WTC11 (cell line): ENCODE measurements at regions not wholly inside any gene's neighbourhood (a gene's known extent, or its start where the extent isn't known, plus 50 kb on each side); places are given as distances from the start of the nearest gene placed in this dataset.

Experiments
- ATAC-seq: fragments of 200-7000 bp; cut with Tn5 transposase; 2 replicates; pipeline ENCODE4 v1.10.0; 2021; ENCODE audit warnings: mild to moderate bottlenecking, moderate library complexity
- CTCF ChIA-PET: fragments of 300-600 bp; sonication (Branson Sonifier 250); formaldehyde crosslinking; loops from one replicate; lab custom pipeline; 2021; ENCODE audit warnings: antibody characterized with exemption; lab: Charles Lee
- POLR2A ChIA-PET: fragments of 350-600 bp; sonication (Branson Sonifier 250); formaldehyde crosslinking; loops from one replicate; lab custom pipeline; 2021; ENCODE audit warnings: antibody characterized with exemption; lab: Charles Lee
- DNase-seq: peaks from one replicate; pipeline ENCODE4 v3.0.0; 2021; ENCODE audit warnings: low spot score
- H3K27ac Mint-ChIP-seq: 2 replicates; pipeline ENCODE4 v1.8.0; 2021; ENCODE audit warnings: mixed read lengths
- H3K27me3 Mint-ChIP-seq: 2 replicates; pipeline ENCODE4 v1.8.0; 2021; ENCODE audit warnings: low read depth, mild to moderate bottlenecking, moderate library complexity, mixed read lengths
- H3K36me3 Mint-ChIP-seq: 2 replicates; pipeline ENCODE4 v1.8.0; 2021; ENCODE audit warnings: mixed read lengths
- H3K4me1 Mint-ChIP-seq: 2 replicates; pipeline ENCODE4 v1.8.0; 2022; ENCODE audit warnings: mixed read lengths
- H3K4me3 Mint-ChIP-seq: 2 replicates; pipeline ENCODE4 v1.8.0; 2021; ENCODE audit warnings: mild to moderate bottlenecking, moderate library complexity, mixed read lengths
- H3K9me3 Mint-ChIP-seq: 2 replicates; pipeline ENCODE4 v1.8.0; 2021; ENCODE audit warnings: mixed read lengths
- CREB1 ChIP-seq: sonication (generic); formaldehyde crosslinking; IDR thresholded peaks from 2 replicates; pipeline ENCODE4 v1.8.0; 2023; ENCODE audit warnings: mild to moderate bottlenecking, missing genetic modification reagents
- CREM ChIP-seq: sonication (generic); formaldehyde crosslinking; IDR thresholded peaks from 2 replicates; pipeline ENCODE4 v1.8.1; 2022; ENCODE audit warnings: mild to moderate bottlenecking, missing genetic modification reagents, moderate library complexity
- KAT7 ChIP-seq: sonication (generic); formaldehyde crosslinking; IDR thresholded peaks from 2 replicates; pipeline ENCODE4 v1.8.1; 2023; ENCODE audit warnings: missing genetic modification reagents, mild to moderate bottlenecking, borderline replicate concordance
- MYBL2 ChIP-seq: sonication (generic); formaldehyde crosslinking; IDR thresholded peaks from 2 replicates; pipeline ENCODE4 v1.8.1; 2023; ENCODE audit warnings: mild to moderate bottlenecking, moderate library complexity, missing genetic modification reagents
- NFATC4 ChIP-seq: fragments of 250-450 bp; sonication (Bioruptor Pico); IDR thresholded peaks from 2 replicates; pipeline ENCODE4 v1.9.0; 2021; ENCODE audit warnings: mild to moderate bottlenecking
- NR3C1 ChIP-seq: sonication (generic); formaldehyde crosslinking; conservative IDR thresholded peaks from 2 replicates; pipeline ENCODE4 v1.8.1; 2023; ENCODE audit warnings: low read depth, mild to moderate bottlenecking, missing genetic modification reagents
- PRRX2 ChIP-seq: fragments of 250-450 bp; sonication (Bioruptor Pico); IDR thresholded peaks from 2 replicates; pipeline ENCODE4 v1.8.0; 2021; ENCODE audit warnings: mild to moderate bottlenecking
- RORB ChIP-seq: fragments of 250-450 bp; sonication (Bioruptor Pico); IDR thresholded peaks from 2 replicates; pipeline ENCODE4 v1.9.0; 2021; ENCODE audit warnings: mild to moderate bottlenecking
- SOX15 ChIP-seq: fragments of 250-450 bp; sonication (Bioruptor Pico); IDR thresholded peaks from 2 replicates; pipeline ENCODE4 v1.9.0; 2021; ENCODE audit warnings: mild to moderate bottlenecking
- ZBTB21 ChIP-seq: sonication (generic); formaldehyde crosslinking; IDR thresholded peaks from 2 replicates; pipeline ENCODE4 v1.8.1; 2023; ENCODE audit warnings: mild to moderate bottlenecking, missing genetic modification reagents, borderline replicate concordance
- ZNF121 ChIP-seq: sonication (generic); formaldehyde crosslinking; IDR thresholded peaks from 2 replicates; pipeline ENCODE4 v1.8.0; 2023; ENCODE audit warnings: missing genetic modification reagents
- ZNF138 ChIP-seq: sonication (generic); formaldehyde crosslinking; conservative IDR thresholded peaks from 2 replicates; pipeline ENCODE4 v1.8.1; 2022; ENCODE audit warnings: mild to moderate bottlenecking, moderate library complexity, missing genetic modification reagents
- ZNF263 ChIP-seq: sonication (generic); formaldehyde crosslinking; IDR thresholded peaks from 2 replicates; pipeline ENCODE4 v1.8.1; 2022; ENCODE audit warnings: low read depth, mild to moderate bottlenecking, moderate library complexity, missing genetic modification reagents
- TF ChIP-seq, protein P1 (sequence below): sonication (generic); formaldehyde crosslinking; IDR thresholded peaks from 2 replicates; pipeline ENCODE4 v1.8.1; 2023; ENCODE audit warnings: mild to moderate bottlenecking, missing genetic modification reagents, moderate library complexity
- TF ChIP-seq, protein P2 (sequence below): sonication (generic); formaldehyde crosslinking; IDR thresholded peaks from 2 replicates; pipeline ENCODE4 v1.8.1; 2022; ENCODE audit warnings: mild to moderate bottlenecking, missing genetic modification reagents, moderate library complexity, borderline replicate concordance
- TF ChIP-seq, protein P3 (sequence below): sonication (generic); formaldehyde crosslinking; IDR thresholded peaks from 2 replicates; pipeline ENCODE4 v1.8.1; 2023; ENCODE audit warnings: mild to moderate bottlenecking, moderate library complexity, missing genetic modification reagents
- TF ChIP-seq, protein P4 (sequence below): sonication (generic); formaldehyde crosslinking; IDR thresholded peaks from 2 replicates; pipeline ENCODE4 v1.8.1; 2022; ENCODE audit warnings: low read depth, missing genetic modification reagents, borderline replicate concordance
- TF ChIP-seq, protein P5 (sequence below): sonication (generic); formaldehyde crosslinking; IDR thresholded peaks from 2 replicates; pipeline ENCODE4 v1.8.1; 2023; ENCODE audit warnings: mild to moderate bottlenecking, missing genetic modification reagents, moderate library complexity
- TF ChIP-seq, protein P6 (sequence below): sonication (generic); formaldehyde crosslinking; IDR thresholded peaks from 2 replicates; pipeline ENCODE4 v1.8.1; 2023; ENCODE audit warnings: mild to moderate bottlenecking, missing genetic modification reagents

DNA sequence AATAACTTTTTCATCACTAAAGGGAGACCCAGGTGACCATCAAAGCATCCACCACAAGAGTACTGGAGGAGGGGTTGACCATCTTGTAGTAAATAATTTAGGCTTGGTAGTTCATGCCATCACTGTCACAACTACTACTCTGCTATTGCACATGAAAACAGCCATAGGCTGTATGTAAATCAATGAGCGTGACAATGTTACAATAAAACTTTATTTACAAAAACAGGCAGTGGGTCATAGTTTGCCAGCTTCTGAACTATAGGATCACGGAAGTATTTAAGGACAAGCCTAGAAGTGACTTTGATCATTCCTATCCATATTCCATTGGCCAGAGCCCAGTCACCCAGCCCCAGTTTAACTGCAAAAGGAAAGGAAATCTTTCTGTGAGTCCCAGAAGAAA is 153.4 kb downstream of the NUAK1 start:
- DNase-seq = no peak
- POLR2A ChIA-PET = no interaction called here
- no peak overlapping the region for H3K4me3 Mint-ChIP-seq
- no peak overlapping the region for H3K27ac Mint-ChIP-seq
- H3K9me3 Mint-ChIP-seq = peaks cover 4% of the 10 kb centered on the region
- CTCF ChIA-PET = no interaction called here
- no peaks in the 10 kb centered on the region for H3K27me3 Mint-ChIP-seq
- ATAC-seq = no peak
- peaks cover 22% of the 10 kb centered on the region for H3K4me1 Mint-ChIP-seq
- H3K36me3 Mint-ChIP-seq = no peaks in the 10 kb centered on the region
- no peak for TF ChIP-seq CREB1 (CRISPR knock-in tag)
- no peak for TF ChIP-seq SOX15
- no peak for TF ChIP-seq ZNF263
- no peak for TF ChIP-seq ZNF121 (CRISPR knock-in tag)
- TF ChIP-seq NR3C1 (CRISPR knock-in tag) = no peak
- TF ChIP-seq RORB = no peak
- TF ChIP-seq, protein P1, sequence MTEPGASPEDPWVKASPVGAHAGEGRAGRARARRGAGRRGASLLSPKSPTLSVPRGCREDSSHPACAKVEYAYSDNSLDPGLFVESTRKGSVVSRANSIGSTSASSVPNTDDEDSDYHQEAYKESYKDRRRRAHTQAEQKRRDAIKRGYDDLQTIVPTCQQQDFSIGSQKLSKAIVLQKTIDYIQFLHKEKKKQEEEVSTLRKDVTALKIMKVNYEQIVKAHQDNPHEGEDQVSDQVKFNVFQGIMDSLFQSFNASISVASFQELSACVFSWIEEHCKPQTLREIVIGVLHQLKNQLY (CRISPR knock-in tag) = no peak

DNA sequence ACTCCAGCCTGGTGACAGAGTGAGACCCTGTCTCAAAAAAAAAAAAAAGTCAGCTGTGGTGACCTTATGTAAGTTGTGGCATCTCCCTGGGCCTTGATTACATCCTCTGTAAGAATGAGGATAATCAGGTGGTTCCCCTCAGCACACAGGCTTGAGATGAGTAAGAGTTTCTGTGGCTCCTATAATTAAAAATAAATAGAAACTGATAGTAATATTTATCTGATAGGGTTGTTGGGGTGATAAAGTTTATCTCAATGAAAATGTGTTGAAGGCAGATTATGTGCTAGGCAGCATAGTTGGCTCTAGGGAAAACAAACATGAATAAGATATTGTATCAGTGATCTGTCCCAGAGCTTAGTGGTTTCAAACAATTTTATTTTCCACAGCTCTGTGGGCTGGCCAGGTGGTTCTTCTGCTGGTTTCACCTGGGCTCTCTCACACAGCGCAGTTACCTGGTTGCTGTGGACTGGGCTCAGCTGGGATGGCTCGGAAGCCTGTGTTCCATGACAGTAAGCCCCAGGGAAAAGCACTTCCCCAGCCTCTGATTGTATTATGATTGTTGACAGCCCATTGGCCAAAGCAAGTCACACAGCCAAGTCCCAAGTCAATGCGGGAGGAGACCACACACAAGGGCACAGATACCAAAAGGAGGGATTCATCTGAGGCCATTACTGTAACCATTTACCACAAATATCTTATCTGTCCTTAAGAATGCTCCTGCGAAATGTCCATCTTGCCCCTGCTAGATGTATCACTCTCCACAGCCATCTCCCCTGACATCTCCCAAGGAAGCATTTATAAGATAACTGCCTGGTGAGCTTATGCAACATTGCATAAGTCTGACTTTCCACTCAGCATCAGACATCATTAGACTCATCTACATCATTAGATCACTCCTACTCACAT is 151.7 kb downstream of the NUAK1 start:
- Mint-ChIP-seq H3K27ac (no peak overlapping the region), H3K4me3 (no peak overlapping the region), H3K36me3 (no peaks in the 10 kb centered on the region), H3K4me1 (peaks cover 6% of the 10 kb centered on the region), H3K27me3 (no peaks in the 10 kb centered on the region), H3K9me3 (peaks cover 5% of the 10 kb centered on the region)
- ChIA-PET CTCF (no interaction called here), POLR2A (no interaction called here)
- no peak for TF ChIP-seq ZNF138 (CRISPR knock-in tag)
- TF ChIP-seq, protein P2, sequence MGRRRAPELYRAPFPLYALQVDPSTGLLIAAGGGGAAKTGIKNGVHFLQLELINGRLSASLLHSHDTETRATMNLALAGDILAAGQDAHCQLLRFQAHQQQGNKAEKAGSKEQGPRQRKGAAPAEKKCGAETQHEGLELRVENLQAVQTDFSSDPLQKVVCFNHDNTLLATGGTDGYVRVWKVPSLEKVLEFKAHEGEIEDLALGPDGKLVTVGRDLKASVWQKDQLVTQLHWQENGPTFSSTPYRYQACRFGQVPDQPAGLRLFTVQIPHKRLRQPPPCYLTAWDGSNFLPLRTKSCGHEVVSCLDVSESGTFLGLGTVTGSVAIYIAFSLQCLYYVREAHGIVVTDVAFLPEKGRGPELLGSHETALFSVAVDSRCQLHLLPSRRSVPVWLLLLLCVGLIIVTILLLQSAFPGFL = no peak
- no peak for TF ChIP-seq PRRX2 (CRISPR knock-in tag)
- no peak for TF ChIP-seq KAT7 (CRISPR knock-in tag)
- TF ChIP-seq, protein P3, sequence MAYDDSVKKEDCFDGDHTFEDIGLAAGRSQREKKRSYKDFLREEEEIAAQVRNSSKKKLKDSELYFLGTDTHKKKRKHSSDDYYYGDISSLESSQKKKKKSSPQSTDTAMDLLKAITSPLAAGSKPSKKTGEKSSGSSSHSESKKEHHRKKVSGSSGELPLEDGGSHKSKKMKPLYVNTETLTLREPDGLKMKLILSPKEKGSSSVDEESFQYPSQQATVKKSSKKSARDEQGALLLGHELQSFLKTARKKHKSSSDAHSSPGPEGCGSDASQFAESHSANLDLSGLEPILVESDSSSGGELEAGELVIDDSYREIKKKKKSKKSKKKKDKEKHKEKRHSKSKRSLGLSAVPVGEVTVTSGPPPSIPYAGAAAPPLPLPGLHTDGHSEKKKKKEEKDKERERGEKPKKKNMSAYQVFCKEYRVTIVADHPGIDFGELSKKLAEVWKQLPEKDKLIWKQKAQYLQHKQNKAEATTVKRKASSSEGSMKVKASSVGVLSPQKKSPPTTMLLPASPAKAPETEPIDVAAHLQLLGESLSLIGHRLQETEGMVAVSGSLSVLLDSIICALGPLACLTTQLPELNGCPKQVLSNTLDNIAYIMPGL (CRISPR knock-in tag) = no peak
- TF ChIP-seq NFATC4 = no peak
- ATAC-seq = no peak
- DNase-seq = no peak

DNA sequence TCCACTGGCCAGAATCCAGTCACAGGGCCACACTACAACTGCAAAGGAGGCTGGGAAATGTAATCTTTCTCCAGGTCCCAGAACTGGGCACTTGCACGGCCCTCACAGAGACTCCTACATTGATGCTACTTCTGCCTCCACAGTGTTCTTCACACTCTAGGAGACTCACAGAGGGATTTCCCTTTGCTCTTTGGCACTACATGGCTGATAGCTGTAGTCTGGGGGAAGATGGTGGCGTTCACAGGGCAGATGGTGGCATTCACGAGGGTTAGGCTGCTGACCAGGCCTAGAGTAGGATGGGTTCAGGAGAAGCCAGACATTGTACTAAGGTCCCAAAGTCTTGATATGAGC is 151.1 kb downstream of the NUAK1 start:
- no peak overlapping the region for H3K4me3 Mint-ChIP-seq
- POLR2A ChIA-PET = no interaction called here
- ATAC-seq = no peak

More for the DNA sequence above, 151.1 kb downstream of the NUAK1 start:
- TF ChIP-seq, protein P4, sequence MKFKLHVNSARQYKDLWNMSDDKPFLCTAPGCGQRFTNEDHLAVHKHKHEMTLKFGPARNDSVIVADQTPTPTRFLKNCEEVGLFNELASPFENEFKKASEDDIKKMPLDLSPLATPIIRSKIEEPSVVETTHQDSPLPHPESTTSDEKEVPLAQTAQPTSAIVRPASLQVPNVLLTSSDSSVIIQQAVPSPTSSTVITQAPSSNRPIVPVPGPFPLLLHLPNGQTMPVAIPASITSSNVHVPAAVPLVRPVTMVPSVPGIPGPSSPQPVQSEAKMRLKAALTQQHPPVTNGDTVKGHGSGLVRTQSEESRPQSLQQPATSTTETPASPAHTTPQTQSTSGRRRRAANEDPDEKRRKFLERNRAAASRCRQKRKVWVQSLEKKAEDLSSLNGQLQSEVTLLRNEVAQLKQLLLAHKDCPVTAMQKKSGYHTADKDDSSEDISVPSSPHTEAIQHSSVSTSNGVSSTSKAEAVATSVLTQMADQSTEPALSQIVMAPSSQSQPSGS (CRISPR knock-in tag) = no peak
- TF ChIP-seq ZBTB21 (CRISPR knock-in tag) = no peak
- no peak for TF ChIP-seq CREM (CRISPR knock-in tag)
- TF ChIP-seq, protein P5, sequence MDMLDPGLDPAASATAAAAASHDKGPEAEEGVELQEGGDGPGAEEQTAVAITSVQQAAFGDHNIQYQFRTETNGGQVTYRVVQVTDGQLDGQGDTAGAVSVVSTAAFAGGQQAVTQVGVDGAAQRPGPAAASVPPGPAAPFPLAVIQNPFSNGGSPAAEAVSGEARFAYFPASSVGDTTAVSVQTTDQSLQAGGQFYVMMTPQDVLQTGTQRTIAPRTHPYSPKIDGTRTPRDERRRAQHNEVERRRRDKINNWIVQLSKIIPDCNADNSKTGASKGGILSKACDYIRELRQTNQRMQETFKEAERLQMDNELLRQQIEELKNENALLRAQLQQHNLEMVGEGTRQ (CRISPR knock-in tag) = no peak
- TF ChIP-seq, protein P3 (CRISPR knock-in tag) = no peak
- TF ChIP-seq, protein P6, sequence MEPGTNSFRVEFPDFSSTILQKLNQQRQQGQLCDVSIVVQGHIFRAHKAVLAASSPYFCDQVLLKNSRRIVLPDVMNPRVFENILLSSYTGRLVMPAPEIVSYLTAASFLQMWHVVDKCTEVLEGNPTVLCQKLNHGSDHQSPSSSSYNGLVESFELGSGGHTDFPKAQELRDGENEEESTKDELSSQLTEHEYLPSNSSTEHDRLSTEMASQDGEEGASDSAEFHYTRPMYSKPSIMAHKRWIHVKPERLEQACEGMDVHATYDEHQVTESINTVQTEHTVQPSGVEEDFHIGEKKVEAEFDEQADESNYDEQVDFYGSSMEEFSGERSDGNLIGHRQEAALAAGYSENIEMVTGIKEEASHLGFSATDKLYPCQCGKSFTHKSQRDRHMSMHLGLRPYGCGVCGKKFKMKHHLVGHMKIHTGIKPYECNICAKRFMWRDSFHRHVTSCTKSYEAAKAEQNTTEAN (CRISPR knock-in tag) = no peak
- no peak for TF ChIP-seq MYBL2
- CTCF ChIA-PET = no interaction called here
- DNase-seq = no peak
- peaks cover 5% of the 10 kb centered on the region for H3K9me3 Mint-ChIP-seq
- H3K27me3 Mint-ChIP-seq = no peaks in the 10 kb centered on the region; the same call in 1 of the 2 replicates
- no peaks in the 10 kb centered on the region for H3K36me3 Mint-ChIP-seq
- no peak overlapping the region for H3K27ac Mint-ChIP-seq
- H3K4me1 Mint-ChIP-seq = peaks cover 4% of the 10 kb centered on the region
